BLaER1 treated with 17β-estradiol and CSF1 and Interleukin-3, amounts not matched to agents 10 nM and 100 nM (cell line): ENCODE measurements at regions not wholly inside any gene's neighbourhood (a gene's known extent, or its start where the extent isn't known, plus 50 kb on each side); places are given as distances from the start of the nearest gene placed in this dataset.

ENCODE experiments used
- H3K27ac ChIP-seq, 11 experiments: shearing (Covaris generic); formaldehyde crosslinking; 2 replicates each; pipeline ENCODE4 v1.8.1; 2022
- H3K27me3 ChIP-seq, 11 experiments: shearing (Covaris generic); formaldehyde crosslinking; 2 replicates each; pipeline ENCODE4 v1.8.1; 2022
- H3K36me3 ChIP-seq, 11 experiments: shearing (Covaris generic); formaldehyde crosslinking; 2 replicates each; pipeline ENCODE4 v1.8.1; 2022
- H3K4me1 ChIP-seq, 10 experiments: shearing (Covaris generic); formaldehyde crosslinking; 2 replicates each; pipeline ENCODE4 v1.8.1; 2022
- H3K4me2 ChIP-seq, 11 experiments: shearing (Covaris generic); formaldehyde crosslinking; 2 replicates each; pipeline ENCODE4 v1.8.1; 2022
- H3K4me3 ChIP-seq, 10 experiments: shearing (Covaris generic); formaldehyde crosslinking; 2 replicates each; pipeline ENCODE4 v1.8.1; 2022
- H3K9ac ChIP-seq, 11 experiments: shearing (Covaris generic); formaldehyde crosslinking; 2 replicates each; pipeline ENCODE4 v1.8.1; 2022
- H3K9me3 ChIP-seq, 11 experiments: shearing (Covaris generic); formaldehyde crosslinking; replicated peaks in 1 of 11; 2 replicates each; pipeline ENCODE4 v1.8.1; 2022
- H4K20me1 ChIP-seq, 11 experiments: shearing (Covaris generic); formaldehyde crosslinking; 2 replicates each; pipeline ENCODE4 v1.8.1; 2022
- Cebpa-rat ChIP-seq, 11 experiments: shearing (Covaris generic); IDR thresholded peaks; 2 replicates each; pipeline ENCODE4 v1.8.1; 2022

DNA sequence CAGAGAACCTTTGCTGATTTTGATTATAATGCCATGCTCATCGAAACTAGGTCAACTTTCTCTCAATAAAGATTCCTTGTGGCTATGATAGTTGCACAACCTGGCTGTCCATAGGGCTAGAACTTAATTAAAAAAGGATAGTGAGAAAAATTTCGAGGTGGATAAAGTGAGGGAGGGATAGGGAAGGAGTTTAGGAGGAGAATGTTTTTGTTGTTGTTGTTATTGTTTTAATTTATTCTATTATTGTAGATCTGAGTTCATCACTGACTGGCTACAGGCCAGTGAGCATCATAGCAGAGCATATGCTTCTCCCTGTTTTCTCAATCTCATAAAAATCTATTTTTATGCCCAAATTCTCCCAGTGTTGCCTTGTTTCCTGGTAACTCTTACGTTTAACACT lies 688.7 kb upstream of the GRM3 start:
- Histone ChIP-seq H3K4me3 (no peak overlapping the region), H3K27me3 (no peaks in the 10 kb centered on the region), H3K27ac (no peak overlapping the region), H3K9ac (no peak overlapping the region), H4K20me1 (no peaks in the 10 kb centered on the region), H3K4me2 (no peak overlapping the region), H3K36me3 (no peaks in the 10 kb centered on the region), H3K4me1 (no peaks in the 10 kb centered on the region), H3K9me3 (no peaks in the 10 kb centered on the region)
- no peak for TF ChIP-seq Cebpa-rat (IDR thresholded peaks at IDR 0.05)

DNA sequence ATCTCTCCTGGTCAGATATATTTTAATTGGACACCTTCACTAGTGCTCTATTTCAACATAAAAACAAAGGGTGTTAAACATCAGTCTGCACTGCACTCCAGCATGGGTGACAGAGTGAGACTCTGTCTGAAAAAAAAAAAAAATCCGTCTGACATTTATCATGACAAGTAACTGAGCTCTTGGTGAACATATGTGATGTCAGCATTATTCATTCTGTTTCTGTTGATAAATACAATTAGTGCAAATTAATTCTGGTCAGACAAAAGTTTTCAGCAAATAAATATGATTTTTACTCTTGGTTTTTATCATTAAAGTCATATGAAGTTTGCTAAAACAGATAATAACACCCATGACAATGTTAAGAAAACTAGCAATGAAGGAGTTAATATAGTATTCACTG lies 692.8 kb upstream of the GRM3 start:
- Histone ChIP-seq H4K20me1 (no peaks in the 10 kb centered on the region), H3K9ac (no peak overlapping the region), H3K36me3 (no peaks in the 10 kb centered on the region), H3K4me3 (no peak overlapping the region), H3K4me1 (no peaks in the 10 kb centered on the region), H3K27me3 (no peaks in the 10 kb centered on the region), H3K9me3 (peaks cover 8 to 20% (median 18%) of the 10 kb centered on the region in 11 experiments; a peak in 14 of 22 replicates), H3K27ac (no peak overlapping the region), H3K4me2 (no peak overlapping the region)
- no peak for TF ChIP-seq Cebpa-rat (IDR thresholded peaks at IDR 0.05)

DNA sequence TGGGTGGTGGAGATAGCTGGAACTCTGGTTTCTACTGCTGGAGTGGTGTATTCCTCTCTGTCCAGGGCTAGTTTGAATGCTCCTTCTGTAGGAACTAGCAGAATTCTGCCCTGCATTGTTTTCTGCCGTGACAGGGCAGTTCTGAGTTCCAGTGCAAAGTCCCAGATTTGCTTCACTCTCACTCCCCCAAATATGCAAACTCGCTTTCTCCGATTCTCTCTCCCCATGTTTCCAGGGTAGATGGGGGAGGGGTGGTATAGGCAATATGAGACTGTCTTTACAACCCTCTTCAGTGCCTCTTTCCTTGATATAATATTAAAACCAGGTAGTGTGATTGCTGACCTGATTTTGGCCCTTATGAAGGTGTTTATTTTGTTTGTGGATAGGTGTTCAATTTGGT lies 693.3 kb upstream of the GRM3 start:
- no peak overlapping the region for H3K4me2 ChIP-seq

DNA sequence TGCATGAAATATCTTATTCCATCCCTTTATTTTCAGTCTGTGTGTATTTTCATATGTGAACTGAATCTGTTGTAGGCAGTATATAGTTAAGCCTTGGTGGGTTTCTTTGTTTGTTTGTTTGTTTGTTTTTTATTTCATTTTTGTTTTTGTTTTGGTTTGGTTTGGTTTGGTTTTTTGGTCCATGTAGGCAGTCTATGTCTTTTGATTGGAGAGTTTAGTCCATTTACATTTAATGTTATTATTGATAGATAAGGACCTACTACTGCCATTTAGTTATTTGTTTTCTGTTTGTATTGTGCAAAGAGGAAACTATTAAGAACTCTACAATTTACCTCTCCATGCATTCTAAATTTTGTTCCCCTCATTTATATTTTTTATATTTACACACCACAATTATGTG lies 695.9 kb upstream of the GRM3 start:
- no peak overlapping the region for H3K4me3 ChIP-seq
- TF ChIP-seq Cebpa-rat (IDR thresholded peaks at IDR 0.05): no peak
- no peak overlapping the region for H3K4me2 ChIP-seq
- peaks cover 8 to 20% (median 18%) of the 10 kb centered on the region in 11 experiments; a peak in 14 of 22 replicates for H3K9me3 ChIP-seq
- no peaks in the 10 kb centered on the region for H4K20me1 ChIP-seq
- H3K4me1 ChIP-seq: no peaks in the 10 kb centered on the region
- no peaks in the 10 kb centered on the region for H3K36me3 ChIP-seq
- no peak overlapping the region for H3K27ac ChIP-seq
- no peaks in the 10 kb centered on the region for H3K27me3 ChIP-seq
- H3K9ac ChIP-seq: no peak overlapping the region

More for the DNA sequence above, 693.3 kb upstream of the GRM3 start:
- no peak overlapping the region for H3K4me3 ChIP-seq
- peaks cover 8 to 20% (median 18%) of the 10 kb centered on the region in 11 experiments; a peak in 14 of 22 replicates for H3K9me3 ChIP-seq
- H3K4me1 ChIP-seq: no peaks in the 10 kb centered on the region
- no peak for TF ChIP-seq Cebpa-rat (IDR thresholded peaks at IDR 0.05)
- H3K9ac ChIP-seq: no peak overlapping the region
- H3K27ac ChIP-seq: no peak overlapping the region
- H3K36me3 ChIP-seq: no peaks in the 10 kb centered on the region
- no peaks in the 10 kb centered on the region for H4K20me1 ChIP-seq
- H3K27me3 ChIP-seq: no peaks in the 10 kb centered on the region

DNA sequence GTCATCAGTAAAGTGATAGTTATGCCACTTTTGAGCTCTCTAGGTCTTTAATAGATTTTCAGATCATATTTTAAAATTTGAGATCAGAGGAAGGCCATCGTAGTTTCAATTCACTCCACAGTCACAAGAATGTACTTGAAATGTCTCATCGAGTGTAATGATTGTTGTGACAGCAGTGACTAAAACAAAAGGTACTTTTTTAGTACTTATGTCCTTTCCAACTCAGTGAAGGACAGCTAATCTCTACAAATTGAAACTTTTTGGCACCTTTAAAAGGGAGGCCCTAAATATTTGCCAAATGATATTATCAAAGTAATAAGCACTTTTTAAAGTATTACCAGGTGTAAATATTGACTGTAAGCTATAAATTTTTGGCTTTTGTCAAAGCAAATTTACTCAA lies 702.9 kb upstream of the GRM3 start:
- Histone ChIP-seq H3K4me1 (no peaks in the 10 kb centered on the region), H3K27me3 (no peaks in the 10 kb centered on the region), H3K9me3 (no peaks in the 10 kb centered on the region), H3K27ac (no peak overlapping the region), H3K4me2 (no peak overlapping the region), H3K9ac (no peak overlapping the region), H3K36me3 (no peaks in the 10 kb centered on the region), H4K20me1 (no peaks in the 10 kb centered on the region), H3K4me3 (no peak overlapping the region)
- TF ChIP-seq Cebpa-rat (IDR thresholded peaks at IDR 0.05): no peak

DNA sequence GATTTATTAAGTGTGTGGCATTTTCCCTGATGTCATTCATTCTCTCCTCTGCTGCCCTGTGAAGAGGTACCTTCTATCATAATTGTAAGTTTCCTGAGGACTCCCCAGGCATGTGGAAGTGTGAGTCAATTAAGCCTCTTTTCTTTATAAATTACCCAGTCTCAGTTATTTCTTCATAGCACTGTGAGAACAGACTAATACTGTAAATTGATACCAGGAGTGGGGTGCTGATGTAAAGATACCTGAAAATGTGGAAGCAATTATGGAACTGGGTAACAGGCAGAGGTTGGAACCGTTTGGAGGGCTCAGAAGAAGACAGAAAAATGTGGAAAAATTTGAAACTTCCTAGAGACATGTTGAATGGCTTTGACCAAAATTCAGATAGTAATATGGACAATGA lies 711.8 kb upstream of the GRM3 start:
- Histone ChIP-seq H3K27me3 (no peaks in the 10 kb centered on the region), H3K4me1 (no peaks in the 10 kb centered on the region), H3K27ac (no peak overlapping the region), H4K20me1 (no peaks in the 10 kb centered on the region), H3K4me2 (no peak overlapping the region), H3K9ac (no peak overlapping the region), H3K4me3 (no peak overlapping the region), H3K36me3 (no peaks in the 10 kb centered on the region), H3K9me3 (peaks cover 4 to 20% (median 13%) of the 10 kb centered on the region in 11 experiments; a peak in 14 of 22 replicates)
- TF ChIP-seq Cebpa-rat (IDR thresholded peaks at IDR 0.05): no peak

DNA sequence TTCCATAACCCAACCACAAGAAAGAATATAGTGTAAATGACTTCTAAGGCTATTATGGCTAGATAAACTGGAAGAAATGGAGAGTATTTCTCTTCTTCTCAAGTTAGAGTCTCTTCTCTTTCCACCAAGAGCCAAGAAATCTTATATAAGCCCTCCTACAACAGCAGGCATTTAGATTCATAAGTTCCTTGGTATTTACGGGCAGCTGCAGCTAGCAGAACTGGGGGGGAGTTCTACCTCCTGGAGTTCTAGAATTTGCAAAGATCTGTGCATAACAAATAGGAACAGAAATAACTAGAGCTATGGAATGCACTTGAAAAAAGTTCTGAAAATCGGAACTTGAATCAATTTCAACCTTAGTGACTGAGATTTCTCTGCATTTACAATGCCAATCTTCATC lies 715.2 kb upstream of the GRM3 start:
- Histone ChIP-seq H3K36me3 (no peaks in the 10 kb centered on the region), H3K4me3 (no peak overlapping the region), H3K9me3 (peaks cover 4 to 20% (median 13%) of the 10 kb centered on the region in 11 experiments; a peak in 14 of 22 replicates)

DNA sequence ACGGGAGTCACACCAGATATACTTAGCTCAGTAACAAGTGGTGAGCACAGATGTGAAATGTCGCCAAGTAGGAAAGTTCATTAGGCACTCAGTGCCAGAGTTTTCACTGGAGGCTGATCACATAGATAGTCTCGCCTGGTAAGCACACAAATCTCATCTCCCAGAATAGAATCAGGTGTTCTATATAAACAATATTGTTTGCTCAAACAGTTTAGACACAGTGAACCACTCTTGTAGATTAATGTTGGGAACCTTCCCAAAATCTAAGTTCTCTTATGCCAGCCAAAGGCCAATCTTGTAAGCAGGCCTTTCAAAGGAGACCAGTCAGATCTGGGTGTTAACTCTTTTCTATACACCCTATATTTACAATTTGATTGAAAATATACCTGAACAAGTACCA lies 716.5 kb upstream of the GRM3 start:
- Histone ChIP-seq H4K20me1 (no peaks in the 10 kb centered on the region), H3K27me3 (no peaks in the 10 kb centered on the region), H3K9ac (no peak overlapping the region), H3K4me1 (no peaks in the 10 kb centered on the region), H3K36me3 (no peaks in the 10 kb centered on the region), H3K9me3 (peaks cover 0 to 8% (median 6%) of the 10 kb centered on the region in 11 experiments; a peak in 12 of 22 replicates), H3K27ac (no peak overlapping the region), H3K4me2 (no peak overlapping the region), H3K4me3 (no peak overlapping the region)
- no peak for TF ChIP-seq Cebpa-rat (IDR thresholded peaks at IDR 0.05)

More for the DNA sequence above, 715.2 kb upstream of the GRM3 start:
- H3K4me2 ChIP-seq: no peak overlapping the region
- no peak overlapping the region for H3K9ac ChIP-seq
- no peaks in the 10 kb centered on the region for H3K27me3 ChIP-seq
- no peak overlapping the region for H3K27ac ChIP-seq
- H4K20me1 ChIP-seq: no peaks in the 10 kb centered on the region
- H3K4me1 ChIP-seq: no peaks in the 10 kb centered on the region
- TF ChIP-seq Cebpa-rat (IDR thresholded peaks at IDR 0.05): no peak

DNA sequence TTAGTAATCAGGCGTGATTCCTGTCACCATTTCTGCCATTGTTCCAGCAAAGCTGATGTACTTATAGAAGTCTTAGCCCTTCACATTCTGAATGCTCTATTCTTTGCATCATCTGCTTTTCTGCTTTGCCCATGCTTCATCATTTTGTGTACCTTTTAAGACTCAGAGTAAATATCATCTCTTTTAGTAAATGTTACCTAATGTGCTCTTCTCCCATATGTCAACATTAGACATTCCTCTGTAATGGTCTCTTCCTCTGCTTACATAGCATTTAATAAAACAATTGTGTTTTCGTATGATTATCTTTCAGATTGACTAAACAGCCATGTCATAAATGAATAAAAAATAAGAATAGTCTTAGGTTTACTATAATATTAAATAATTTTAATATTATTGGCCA lies 719.6 kb upstream of the GRM3 start:
- Histone ChIP-seq H3K9ac (no peak overlapping the region), H4K20me1 (no peaks in the 10 kb centered on the region), H3K36me3 (no peaks in the 10 kb centered on the region), H3K9me3 (no peaks in the 10 kb centered on the region), H3K27me3 (no peaks in the 10 kb centered on the region), H3K4me1 (no peaks in the 10 kb centered on the region), H3K4me2 (no peak overlapping the region), H3K4me3 (no peak overlapping the region), H3K27ac (no peak overlapping the region)
- TF ChIP-seq Cebpa-rat (IDR thresholded peaks at IDR 0.05): no peak

DNA sequence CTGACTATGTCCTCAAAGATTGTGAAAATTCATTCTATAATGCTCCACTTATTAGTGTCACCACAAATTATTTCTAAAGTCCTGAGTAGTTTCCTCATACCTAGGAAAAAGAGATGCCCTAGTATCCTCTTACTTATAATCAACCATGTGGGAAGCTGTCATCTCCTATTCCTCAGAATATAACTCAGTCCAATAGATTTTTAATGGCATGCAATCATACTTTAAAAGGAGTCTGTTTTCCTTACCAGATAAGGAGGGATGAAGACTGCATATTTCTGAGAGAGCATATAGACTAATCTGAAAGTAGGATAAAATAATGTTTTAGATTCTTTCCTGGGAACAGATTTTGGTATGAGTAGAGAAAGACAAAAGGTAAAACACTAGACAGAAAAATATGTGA lies 727.7 kb upstream of the GRM3 start:
- no peak overlapping the region for H3K27ac ChIP-seq
- H3K36me3 ChIP-seq: no peaks in the 10 kb centered on the region
- TF ChIP-seq Cebpa-rat (IDR thresholded peaks at IDR 0.05): no peak
- H3K9me3 ChIP-seq: no peaks in the 10 kb centered on the region
- H4K20me1 ChIP-seq: no peaks in the 10 kb centered on the region
- H3K27me3 ChIP-seq: no peaks in the 10 kb centered on the region
- H3K4me2 ChIP-seq: no peak overlapping the region
- no peak overlapping the region for H3K9ac ChIP-seq
- H3K4me3 ChIP-seq: no peak overlapping the region
- no peaks in the 10 kb centered on the region for H3K4me1 ChIP-seq
